ENCODE measurements at regions not wholly inside any gene's neighbourhood (a gene's known extent, or its start where the extent isn't known, plus 50 kb on each side); places are given as distances from the start of the nearest gene placed in this dataset.
"Not testable (repeated sequence)": the region's sequence is repeated elsewhere in the genome, so short reads cannot be mapped to it uniquely, and the experiment has no call there.

GRCh38 chr12:58426437-58426836, 485.1 kb downstream of the ATP23 start:
- not testable (repeated sequence) for TF ChIP-seq CTCF (IDR thresholded peaks at IDR 0.05; ENCODE audit: low read depth, low read length, missing input control); FOXA2 (IDR thresholded peaks at IDR 0.05); RXRA (IDR thresholded peaks at IDR 0.05); MAX (IDR thresholded peaks at IDR 0.05); REST (IDR thresholded peaks at IDR 0.05)

Data from liver (tissue), 3 donors.